B cell (primary cell): ENCODE measurements at regions not wholly inside any gene's neighbourhood (a gene's known extent, or its start where the extent isn't known, plus 50 kb on each side); places are given as distances from the start of the nearest gene placed in this dataset.

ENCODE experiments used
- EZH2 ChIP-seq: IDR thresholded peaks from 2 replicates; pipeline ENCODE4 v1.6.1; 2012; ENCODE audit warnings: borderline replicate concordance, low read depth, mild to moderate bottlenecking, moderate library complexity, low read length; ENCODE audit not compliant: insufficient read depth, poor library complexity, severe bottlenecking
- TF ChIP-seq, protein P1 (sequence below): fragments of 200-600 bp; IDR thresholded peaks from one replicate; pipeline ENCODE4 v1.8.0; 2022; ENCODE audit warnings: antibody characterized with exemption, mild to moderate bottlenecking

DNA sequence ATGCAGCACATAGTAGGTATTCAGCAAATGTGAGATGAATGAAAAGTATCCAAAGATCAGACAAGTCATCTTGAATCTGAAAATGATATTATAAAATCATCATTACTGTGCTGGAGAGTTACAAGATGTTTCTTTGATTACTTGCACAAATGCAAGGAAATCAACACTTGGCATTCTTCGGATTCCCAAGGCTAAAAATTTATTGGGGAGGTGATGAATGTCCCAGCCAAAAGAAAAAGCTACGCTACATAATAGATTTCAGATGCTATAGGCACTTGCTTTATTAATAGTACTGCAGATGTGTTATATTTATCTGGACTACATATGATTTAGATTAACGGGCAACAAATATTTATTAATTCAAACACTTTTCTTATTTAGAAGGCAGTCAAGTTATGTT, 286.7 kb upstream of the TENM3 start:
- TF ChIP-seq, protein P1, sequence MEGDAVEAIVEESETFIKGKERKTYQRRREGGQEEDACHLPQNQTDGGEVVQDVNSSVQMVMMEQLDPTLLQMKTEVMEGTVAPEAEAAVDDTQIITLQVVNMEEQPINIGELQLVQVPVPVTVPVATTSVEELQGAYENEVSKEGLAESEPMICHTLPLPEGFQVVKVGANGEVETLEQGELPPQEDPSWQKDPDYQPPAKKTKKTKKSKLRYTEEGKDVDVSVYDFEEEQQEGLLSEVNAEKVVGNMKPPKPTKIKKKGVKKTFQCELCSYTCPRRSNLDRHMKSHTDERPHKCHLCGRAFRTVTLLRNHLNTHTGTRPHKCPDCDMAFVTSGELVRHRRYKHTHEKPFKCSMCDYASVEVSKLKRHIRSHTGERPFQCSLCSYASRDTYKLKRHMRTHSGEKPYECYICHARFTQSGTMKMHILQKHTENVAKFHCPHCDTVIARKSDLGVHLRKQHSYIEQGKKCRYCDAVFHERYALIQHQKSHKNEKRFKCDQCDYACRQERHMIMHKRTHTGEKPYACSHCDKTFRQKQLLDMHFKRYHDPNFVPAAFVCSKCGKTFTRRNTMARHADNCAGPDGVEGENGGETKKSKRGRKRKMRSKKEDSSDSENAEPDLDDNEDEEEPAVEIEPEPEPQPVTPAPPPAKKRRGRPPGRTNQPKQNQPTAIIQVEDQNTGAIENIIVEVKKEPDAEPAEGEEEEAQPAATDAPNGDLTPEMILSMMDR, result no peak
- no peak for TF ChIP-seq EZH2
